ENCODE measurements at regions not wholly inside any gene's neighbourhood (a gene's known extent, or its start where the extent isn't known, plus 50 kb on each side); places are given as distances from the start of the nearest gene placed in this dataset.

DNA sequence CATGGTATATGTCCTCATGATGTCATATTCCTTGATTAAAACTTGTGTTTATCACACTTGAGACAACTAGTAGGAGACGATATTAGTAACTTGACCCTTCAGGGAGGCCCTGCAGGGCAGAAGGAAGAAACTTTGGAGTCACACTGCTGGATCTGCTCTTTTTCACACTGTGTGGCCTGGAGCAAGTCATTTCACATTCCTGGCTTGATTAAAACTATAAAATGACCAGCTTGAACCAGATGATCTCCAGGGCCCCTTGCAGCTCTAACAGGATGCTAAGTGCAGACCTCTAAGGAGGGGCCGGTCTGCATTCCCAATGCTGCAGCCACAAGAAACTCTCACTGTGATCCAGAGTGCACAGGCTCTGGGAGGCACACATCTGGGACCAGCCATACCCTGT is 146.4 kb upstream of the ZNF366 start:
- TF ChIP-seq, protein P1, sequence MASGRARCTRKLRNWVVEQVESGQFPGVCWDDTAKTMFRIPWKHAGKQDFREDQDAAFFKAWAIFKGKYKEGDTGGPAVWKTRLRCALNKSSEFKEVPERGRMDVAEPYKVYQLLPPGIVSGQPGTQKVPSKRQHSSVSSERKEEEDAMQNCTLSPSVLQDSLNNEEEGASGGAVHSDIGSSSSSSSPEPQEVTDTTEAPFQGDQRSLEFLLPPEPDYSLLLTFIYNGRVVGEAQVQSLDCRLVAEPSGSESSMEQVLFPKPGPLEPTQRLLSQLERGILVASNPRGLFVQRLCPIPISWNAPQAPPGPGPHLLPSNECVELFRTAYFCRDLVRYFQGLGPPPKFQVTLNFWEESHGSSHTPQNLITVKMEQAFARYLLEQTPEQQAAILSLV (tag; IDR thresholded peaks at IDR 0.05) = no peak
- TF ChIP-seq, protein P2, sequence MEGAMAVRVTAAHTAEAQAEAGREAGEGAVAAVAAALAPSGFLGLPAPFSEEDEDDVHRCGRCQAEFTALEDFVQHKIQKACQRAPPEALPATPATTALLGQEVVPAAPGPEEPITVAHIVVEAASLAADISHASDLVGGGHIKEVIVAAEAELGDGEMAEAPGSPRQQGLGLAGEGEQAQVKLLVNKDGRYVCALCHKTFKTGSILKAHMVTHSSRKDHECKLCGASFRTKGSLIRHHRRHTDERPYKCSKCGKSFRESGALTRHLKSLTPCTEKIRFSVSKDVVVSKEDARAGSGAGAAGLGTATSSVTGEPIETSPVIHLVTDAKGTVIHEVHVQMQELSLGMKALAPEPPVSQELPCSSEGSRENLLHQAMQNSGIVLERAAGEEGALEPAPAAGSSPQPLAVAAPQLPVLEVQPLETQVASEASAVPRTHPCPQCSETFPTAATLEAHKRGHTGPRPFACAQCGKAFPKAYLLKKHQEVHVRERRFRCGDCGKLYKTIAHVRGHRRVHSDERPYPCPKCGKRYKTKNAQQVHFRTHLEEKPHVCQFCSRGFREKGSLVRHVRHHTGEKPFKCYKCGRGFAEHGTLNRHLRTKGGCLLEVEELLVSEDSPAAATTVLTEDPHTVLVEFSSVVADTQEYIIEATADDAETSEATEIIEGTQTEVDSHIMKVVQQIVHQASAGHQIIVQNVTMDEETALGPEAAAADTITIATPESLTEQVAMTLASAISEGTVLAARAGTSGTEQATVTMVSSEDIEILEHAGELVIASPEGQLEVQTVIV (CRISPR knock-in tag; IDR thresholded peaks at IDR 0.05; ENCODE audit: borderline replicate concordance) = no peak
- TF ChIP-seq RAD51 (IDR thresholded peaks at IDR 0.05; ENCODE audit: borderline replicate concordance, low read depth) (no peak), FOS (IDR thresholded peaks at IDR 0.05; ENCODE audit: extremely low read depth, insufficient read length) (no peak), POLR2AphosphoS5 (IDR thresholded peaks at IDR 0.05; ENCODE audit: control insufficient read depth, insufficient read depth, low read depth, low read length) (no peak), BCOR (IDR thresholded peaks at IDR 0.05) (no peak), MAZ (CRISPR knock-in tag; conservative IDR thresholded peaks at IDR 0.05 in 1 of 2, IDR thresholded peaks at IDR 0.05 in 1 of 2) (no peak), NRF1 (conservative IDR thresholded peaks at IDR 0.05 in 1 of 2, IDR thresholded peaks at IDR 0.05 in 1 of 2) (no peak), HCFC1 (IDR thresholded peaks at IDR 0.05; ENCODE audit: low read depth, low read length) (no peak), MTA3 (IDR thresholded peaks at IDR 0.05; ENCODE audit: borderline replicate concordance) (no peak)
- TF ChIP-seq, protein P3, sequence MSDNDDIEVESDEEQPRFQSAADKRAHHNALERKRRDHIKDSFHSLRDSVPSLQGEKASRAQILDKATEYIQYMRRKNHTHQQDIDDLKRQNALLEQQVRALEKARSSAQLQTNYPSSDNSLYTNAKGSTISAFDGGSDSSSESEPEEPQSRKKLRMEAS (CRISPR knock-in tag; IDR thresholded peaks at IDR 0.05) = no peak
- TF ChIP-seq, protein P4, sequence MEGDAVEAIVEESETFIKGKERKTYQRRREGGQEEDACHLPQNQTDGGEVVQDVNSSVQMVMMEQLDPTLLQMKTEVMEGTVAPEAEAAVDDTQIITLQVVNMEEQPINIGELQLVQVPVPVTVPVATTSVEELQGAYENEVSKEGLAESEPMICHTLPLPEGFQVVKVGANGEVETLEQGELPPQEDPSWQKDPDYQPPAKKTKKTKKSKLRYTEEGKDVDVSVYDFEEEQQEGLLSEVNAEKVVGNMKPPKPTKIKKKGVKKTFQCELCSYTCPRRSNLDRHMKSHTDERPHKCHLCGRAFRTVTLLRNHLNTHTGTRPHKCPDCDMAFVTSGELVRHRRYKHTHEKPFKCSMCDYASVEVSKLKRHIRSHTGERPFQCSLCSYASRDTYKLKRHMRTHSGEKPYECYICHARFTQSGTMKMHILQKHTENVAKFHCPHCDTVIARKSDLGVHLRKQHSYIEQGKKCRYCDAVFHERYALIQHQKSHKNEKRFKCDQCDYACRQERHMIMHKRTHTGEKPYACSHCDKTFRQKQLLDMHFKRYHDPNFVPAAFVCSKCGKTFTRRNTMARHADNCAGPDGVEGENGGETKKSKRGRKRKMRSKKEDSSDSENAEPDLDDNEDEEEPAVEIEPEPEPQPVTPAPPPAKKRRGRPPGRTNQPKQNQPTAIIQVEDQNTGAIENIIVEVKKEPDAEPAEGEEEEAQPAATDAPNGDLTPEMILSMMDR (IDR thresholded peaks at IDR 0.05 in 2 of 3, conservative IDR thresholded peaks at IDR 0.05 in 1 of 3; ENCODE audit: insufficient read depth in 2 of 3, low read depth in 1 of 3, low read length in 3 of 3) = no peak
- TF ChIP-seq, protein P5, sequence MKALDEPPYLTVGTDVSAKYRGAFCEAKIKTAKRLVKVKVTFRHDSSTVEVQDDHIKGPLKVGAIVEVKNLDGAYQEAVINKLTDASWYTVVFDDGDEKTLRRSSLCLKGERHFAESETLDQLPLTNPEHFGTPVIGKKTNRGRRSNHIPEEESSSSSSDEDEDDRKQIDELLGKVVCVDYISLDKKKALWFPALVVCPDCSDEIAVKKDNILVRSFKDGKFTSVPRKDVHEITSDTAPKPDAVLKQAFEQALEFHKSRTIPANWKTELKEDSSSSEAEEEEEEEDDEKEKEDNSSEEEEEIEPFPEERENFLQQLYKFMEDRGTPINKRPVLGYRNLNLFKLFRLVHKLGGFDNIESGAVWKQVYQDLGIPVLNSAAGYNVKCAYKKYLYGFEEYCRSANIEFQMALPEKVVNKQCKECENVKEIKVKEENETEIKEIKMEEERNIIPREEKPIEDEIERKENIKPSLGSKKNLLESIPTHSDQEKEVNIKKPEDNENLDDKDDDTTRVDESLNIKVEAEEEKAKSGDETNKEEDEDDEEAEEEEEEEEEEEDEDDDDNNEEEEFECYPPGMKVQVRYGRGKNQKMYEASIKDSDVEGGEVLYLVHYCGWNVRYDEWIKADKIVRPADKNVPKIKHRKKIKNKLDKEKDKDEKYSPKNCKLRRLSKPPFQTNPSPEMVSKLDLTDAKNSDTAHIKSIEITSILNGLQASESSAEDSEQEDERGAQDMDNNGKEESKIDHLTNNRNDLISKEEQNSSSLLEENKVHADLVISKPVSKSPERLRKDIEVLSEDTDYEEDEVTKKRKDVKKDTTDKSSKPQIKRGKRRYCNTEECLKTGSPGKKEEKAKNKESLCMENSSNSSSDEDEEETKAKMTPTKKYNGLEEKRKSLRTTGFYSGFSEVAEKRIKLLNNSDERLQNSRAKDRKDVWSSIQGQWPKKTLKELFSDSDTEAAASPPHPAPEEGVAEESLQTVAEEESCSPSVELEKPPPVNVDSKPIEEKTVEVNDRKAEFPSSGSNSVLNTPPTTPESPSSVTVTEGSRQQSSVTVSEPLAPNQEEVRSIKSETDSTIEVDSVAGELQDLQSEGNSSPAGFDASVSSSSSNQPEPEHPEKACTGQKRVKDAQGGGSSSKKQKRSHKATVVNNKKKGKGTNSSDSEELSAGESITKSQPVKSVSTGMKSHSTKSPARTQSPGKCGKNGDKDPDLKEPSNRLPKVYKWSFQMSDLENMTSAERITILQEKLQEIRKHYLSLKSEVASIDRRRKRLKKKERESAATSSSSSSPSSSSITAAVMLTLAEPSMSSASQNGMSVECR (CRISPR knock-in tag; IDR thresholded peaks at IDR 0.05) = no peak
